HG02981 (cell line): ENCODE measurements at regions not wholly inside any gene's neighbourhood (a gene's known extent, or its start where the extent isn't known, plus 50 kb on each side); places are given as distances from the start of the nearest gene placed in this dataset.
"Not testable (repeated sequence)": the region's sequence is repeated elsewhere in the genome, so short reads cannot be mapped to it uniquely, and the experiment has no call there.

Experiments
- ATAC-seq: cut with Tn5 transposase; IDR thresholded peaks from one replicate; pipeline ENCODE4 v1.9.1; 2021; ENCODE audit warnings: mild to moderate bottlenecking, moderate library complexity; ENCODE audit not compliant: unreplicated experiment

DNA sequence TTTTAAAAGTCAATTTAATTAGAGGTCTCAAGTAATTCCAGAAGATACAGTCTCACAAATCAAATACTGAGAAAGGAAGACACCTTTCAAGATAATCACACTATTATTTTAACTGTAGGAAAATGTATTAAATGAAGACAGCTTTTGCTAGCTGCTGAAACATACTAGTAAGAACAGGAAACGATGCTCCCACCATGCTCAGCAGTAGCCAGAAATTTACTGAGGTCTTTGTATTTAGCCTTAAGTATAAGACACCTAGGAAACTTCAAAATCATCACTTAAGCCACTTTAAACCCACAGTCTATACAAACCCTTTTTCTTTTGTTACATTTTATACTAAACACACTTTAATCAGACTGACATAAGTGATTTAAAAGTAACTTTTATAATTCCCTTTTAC lies 72.7 kb upstream of the NPIPB12 start:
- ATAC-seq: not testable (repeated sequence)

DNA sequence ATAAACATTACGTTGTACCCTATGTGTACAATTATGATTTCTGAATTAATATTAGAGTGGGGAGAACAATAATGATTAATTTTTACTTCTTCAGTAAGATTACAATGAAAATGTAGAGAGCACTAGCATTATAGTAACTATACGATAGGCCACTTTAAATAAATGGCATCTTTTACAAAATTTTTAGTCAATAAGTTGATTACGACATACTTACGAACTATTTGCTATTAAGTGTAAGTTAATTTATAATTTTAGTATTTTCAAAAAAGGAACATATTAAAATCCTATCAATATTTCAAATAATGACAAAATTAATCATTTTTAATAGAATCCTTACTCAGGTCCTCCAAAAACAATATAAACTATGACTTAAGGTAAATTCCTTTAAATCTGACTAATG lies 75.6 kb upstream of the NPIPB12 start:
- not testable (repeated sequence) for ATAC-seq

- not testable (repeated sequence) for ATAC-seq
Measured at GRCh38 chr16:29591919-29592318, 71.1 kb upstream of the SPN start.

DNA sequence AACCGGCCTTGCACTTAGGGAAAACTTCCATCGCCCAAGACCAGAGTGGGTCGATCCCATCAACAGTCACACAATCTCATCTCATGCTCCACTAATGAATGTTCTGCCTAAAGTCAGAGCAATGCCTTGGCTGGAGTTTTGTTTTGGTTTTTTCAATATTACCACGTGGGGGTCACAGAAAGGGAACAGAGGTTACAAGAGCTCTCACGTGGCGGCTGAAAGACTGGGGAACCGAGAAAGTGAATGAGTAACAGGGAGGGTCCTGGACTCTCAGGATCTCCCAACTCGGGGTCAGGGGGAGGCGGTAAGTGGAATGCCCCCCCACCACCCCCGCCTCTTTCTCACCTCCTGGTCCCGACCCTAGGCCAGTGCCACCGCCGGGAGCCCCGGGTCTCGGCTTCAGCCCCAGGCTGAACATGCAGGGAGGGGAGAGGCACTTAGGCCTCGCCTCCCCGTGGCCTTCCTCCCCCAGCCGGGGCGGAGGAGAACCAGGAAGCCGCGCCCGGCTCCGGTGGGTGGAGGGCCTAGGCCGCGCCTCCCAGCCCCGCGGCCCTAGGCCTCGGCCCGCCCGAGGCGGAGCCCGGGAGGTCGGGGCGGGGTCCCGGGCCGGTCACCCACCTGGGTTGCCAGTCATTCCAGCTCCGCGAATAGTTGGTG lies 68.7 kb upstream of the SPN start:
- peak; percentile 42 for ATAC-seq

GRCh38 chr16:29594926-29595838 lies 67.9 kb upstream of the SPN start:
- ATAC-seq: peak; percentile 67

- ATAC-seq: not testable (repeated sequence)
Measured at GRCh38 chr16:29597030-29597429, 66.0 kb upstream of the SPN start.

GRCh38 chr16:29600111-29601000 lies 62.7 kb upstream of the SPN start:
- ATAC-seq: peak; percentile 36

DNA sequence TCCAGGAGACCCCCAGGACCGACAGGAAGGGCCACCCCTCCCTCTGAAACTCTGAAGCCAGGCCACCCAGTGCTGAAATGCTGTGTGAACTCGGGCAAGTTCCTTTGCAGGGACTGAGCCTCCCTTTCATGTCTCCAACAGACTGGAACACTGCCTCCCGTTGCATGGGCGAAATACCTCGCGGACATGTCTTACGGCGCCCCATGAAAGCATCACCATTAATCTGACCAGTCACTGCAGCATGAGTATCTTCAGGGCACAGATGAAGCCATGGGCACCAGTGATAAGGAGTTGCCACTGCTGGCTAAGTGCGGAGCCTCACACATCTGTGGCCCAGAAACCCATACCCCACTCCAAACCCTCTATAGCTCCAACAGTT lies 60.8 kb upstream of the SPN start:
- not testable (repeated sequence) for ATAC-seq

GRCh38 chr16:29602683-29603088 lies 60.4 kb upstream of the SPN start:
- not testable (repeated sequence) for ATAC-seq

GRCh38 chr16:29604631-29605549 lies 58.2 kb upstream of the SPN start:
- not testable (repeated sequence) for ATAC-seq

DNA sequence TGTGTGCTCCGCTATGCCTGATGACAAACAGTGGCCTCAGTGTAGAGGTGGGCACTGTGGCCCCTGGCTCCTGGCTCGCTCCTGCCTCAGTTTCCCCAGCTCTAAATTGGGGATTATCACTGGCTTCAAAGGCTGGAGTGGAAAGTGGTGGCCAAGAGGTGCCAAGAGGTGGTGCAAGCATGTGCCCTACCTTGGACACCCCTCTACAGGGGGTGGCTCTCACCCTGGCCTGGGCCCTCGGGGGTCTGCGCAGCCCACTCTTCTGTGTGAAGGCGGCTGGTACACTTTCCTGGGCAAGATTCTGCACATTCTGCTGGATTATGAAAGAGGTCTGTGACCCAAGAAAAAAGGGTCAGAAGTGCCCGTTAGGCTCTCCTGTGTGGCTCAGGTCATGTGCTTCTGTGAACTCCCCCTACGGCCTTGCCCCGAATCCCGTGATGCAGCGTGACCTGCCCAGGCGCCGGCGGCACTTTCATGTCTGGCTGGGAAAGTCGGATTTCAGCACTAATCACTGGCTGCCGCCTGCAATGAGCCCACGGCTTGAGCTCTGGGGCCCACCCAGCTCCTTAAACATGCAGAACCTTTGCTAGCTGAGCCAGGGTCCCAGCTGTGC lies 57.3 kb upstream of the SPN start:
- not testable (repeated sequence) for ATAC-seq

GRCh38 chr16:29606669-29607427 lies 56.2 kb upstream of the SPN start:
- ATAC-seq: not testable (repeated sequence)

DNA sequence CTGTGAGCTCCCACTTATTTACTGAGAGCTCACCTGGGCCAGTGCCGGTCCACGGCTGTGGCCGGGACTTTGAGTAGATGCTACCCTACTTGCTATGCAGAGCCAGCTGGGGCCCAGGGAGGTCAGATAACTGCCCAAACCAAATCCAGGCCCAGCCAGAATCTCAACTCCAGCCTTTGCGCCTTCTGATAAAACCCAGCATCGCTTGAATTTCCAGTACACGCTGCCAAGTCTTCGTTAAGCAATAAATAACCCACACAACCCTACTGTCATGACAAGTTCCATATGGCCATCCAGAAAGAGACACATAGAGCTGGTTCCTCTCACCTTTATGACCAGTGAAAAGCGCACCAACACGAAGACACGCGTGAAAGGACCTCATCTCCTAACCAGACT lies 55.6 kb upstream of the SPN start:
- not testable (repeated sequence) for ATAC-seq

DNA sequence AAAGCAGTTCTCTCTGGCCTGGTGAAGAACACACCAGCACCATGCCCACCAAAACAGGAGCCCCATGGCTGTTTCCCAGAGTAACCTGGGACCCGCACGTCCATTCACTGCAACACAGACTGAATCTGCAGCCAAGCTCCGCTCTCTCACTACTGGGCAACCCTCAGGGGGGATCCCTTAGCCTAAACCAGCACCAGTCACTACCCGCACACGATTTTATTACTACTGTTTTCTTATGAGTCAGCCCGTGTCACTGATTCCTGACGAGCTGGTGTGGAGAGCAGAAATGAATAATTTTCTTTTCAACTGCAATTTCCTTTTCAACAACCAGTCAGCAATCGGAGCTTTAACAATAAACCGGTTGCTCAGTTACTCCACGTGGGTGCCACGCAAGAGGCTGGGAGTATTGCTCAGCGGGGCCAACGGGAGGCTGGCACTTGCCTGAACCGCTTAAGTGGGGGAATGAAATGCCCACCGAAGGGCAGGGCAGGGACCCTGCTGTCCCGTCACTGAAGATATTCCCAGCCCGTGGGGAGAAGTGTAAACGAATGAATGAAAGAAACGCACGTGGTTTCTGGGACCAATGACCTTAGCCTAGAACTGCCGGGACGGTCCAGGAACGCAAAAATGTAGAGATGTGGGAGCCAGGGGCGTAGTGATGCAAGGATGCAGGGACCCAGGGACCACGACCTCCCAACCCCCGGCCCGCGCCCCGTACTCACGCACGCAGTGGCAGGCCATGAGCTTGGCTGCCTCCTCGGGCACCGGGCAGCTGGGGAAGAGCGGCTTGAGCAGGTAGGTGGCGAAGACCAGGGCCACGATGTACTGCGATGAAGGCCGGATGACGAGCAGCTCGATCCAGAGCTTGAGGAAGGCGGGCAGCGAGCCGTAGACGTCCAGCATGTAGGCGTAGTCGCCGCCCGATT lies 50.4 kb upstream of the SPN start:
- not testable (repeated sequence) for ATAC-seq
